ENCODE measurements at regions not wholly inside any gene's neighbourhood (a gene's known extent, or its start where the extent isn't known, plus 50 kb on each side); places are given as distances from the start of the nearest gene placed in this dataset.

DNA sequence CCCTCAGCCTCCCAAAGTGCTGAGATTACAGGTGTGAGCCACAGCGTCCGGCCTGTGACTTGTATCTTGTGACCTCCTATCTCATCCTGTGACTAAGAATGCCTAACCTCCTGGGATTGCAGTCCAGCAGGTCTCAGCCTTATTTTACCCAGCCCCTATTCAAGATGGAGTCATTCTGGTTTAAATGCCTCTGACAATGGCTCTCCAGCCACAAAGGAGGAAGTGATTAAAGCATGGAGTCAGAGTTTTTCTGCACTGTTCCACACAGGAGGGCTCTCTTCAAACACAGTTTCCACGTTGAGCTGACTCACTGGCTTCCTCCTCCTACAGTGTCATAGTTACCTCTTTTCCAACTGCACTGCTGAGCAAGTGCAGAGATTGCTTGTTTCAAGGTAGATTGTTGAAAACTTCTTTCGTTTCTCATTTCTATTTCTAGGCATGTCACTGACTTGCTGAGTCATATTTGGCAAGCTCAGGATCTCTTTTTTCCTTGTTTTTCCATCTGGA is 383.8 kb downstream of the PCNX1 start:
- TF ChIP-seq, protein P1, sequence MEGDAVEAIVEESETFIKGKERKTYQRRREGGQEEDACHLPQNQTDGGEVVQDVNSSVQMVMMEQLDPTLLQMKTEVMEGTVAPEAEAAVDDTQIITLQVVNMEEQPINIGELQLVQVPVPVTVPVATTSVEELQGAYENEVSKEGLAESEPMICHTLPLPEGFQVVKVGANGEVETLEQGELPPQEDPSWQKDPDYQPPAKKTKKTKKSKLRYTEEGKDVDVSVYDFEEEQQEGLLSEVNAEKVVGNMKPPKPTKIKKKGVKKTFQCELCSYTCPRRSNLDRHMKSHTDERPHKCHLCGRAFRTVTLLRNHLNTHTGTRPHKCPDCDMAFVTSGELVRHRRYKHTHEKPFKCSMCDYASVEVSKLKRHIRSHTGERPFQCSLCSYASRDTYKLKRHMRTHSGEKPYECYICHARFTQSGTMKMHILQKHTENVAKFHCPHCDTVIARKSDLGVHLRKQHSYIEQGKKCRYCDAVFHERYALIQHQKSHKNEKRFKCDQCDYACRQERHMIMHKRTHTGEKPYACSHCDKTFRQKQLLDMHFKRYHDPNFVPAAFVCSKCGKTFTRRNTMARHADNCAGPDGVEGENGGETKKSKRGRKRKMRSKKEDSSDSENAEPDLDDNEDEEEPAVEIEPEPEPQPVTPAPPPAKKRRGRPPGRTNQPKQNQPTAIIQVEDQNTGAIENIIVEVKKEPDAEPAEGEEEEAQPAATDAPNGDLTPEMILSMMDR (IDR thresholded peaks at IDR 0.05; ENCODE audit: control insufficient read depth, extremely low read depth, insufficient read depth), result no peak
- no peak overlapping the region for H3K4me3 ChIP-seq (ENCODE audit: low read depth, low read length)
- no peak for DNase-seq (ENCODE audit: low read depth)

DNA sequence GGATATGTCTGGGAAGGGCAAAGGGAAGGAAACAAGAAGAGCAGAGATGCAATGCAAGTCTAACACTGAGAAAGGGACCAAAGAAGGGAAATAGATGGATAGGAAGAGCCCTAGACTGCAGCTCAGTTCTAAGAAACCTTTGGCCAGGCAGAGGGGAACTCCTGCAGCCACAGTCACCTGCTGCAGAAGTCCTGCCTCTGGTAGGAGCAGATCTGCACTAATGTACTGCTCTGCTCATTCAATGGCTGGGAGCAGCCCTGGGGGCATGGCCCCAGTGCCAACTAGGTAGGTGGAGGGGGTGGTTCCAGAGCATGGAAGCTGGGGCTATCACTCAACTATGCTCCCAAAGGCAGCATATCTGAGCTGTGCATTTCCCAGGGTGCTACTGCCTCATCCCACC is 388.9 kb downstream of the PCNX1 start:
- no peak for DNase-seq (ENCODE audit: low read depth)
- TF ChIP-seq, protein P1 (IDR thresholded peaks at IDR 0.05; ENCODE audit: control insufficient read depth, extremely low read depth, insufficient read depth), result no peak
- no peak overlapping the region for H3K4me3 ChIP-seq (ENCODE audit: low read depth, low read length)

- no peak for DNase-seq (ENCODE audit: low read depth)
- TF ChIP-seq, protein P1 (IDR thresholded peaks at IDR 0.05; ENCODE audit: control insufficient read depth, extremely low read depth, insufficient read depth), result no peak
- no peak overlapping the region for H3K4me3 ChIP-seq (ENCODE audit: low read depth, low read length)
Measured at GRCh38 chr14:71300566-71301330, 393.5 kb downstream of the PCNX1 start.

DNA sequence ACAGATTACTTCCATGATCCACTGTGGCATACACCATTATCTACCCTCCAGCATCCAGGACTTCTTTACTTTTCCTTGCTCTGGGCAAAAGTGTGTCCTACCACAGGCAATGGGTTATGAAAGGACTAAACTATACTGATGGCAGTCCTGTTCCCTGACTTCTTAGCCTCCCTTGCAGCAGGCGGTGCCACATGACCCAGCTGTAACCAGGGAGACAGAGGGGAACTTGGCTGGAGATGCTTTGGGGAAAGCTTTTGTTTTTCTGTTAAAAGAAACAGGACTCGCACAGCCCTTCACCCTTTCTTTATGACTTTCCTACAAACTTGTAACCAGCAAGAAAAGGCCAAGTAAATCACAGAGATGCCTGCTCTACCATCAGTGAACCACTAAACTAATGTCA is 394.4 kb downstream of the PCNX1 start:
- no peak for DNase-seq (ENCODE audit: low read depth)
- TF ChIP-seq, protein P1 (IDR thresholded peaks at IDR 0.05; ENCODE audit: control insufficient read depth, extremely low read depth, insufficient read depth), result no peak
- H3K4me3 ChIP-seq (ENCODE audit: low read depth, low read length), result no peak overlapping the region

GRCh38 chr14:71304690-71305089 is 397.4 kb downstream of the PCNX1 start:
- no peak for DNase-seq (ENCODE audit: low read depth)
- TF ChIP-seq, protein P1 (IDR thresholded peaks at IDR 0.05; ENCODE audit: control insufficient read depth, extremely low read depth, insufficient read depth), result no peak
- no peak overlapping the region for H3K4me3 ChIP-seq (ENCODE audit: low read depth, low read length)

- TF ChIP-seq, protein P1 (IDR thresholded peaks at IDR 0.05; ENCODE audit: control insufficient read depth, extremely low read depth, insufficient read depth), result no peak
- DNase-seq (ENCODE audit: low read depth), result no peak
- no peak overlapping the region for H3K4me3 ChIP-seq (ENCODE audit: low read depth, low read length)
Measured at GRCh38 chr14:71308671-71309070, 401.4 kb downstream of the PCNX1 start.

DNA sequence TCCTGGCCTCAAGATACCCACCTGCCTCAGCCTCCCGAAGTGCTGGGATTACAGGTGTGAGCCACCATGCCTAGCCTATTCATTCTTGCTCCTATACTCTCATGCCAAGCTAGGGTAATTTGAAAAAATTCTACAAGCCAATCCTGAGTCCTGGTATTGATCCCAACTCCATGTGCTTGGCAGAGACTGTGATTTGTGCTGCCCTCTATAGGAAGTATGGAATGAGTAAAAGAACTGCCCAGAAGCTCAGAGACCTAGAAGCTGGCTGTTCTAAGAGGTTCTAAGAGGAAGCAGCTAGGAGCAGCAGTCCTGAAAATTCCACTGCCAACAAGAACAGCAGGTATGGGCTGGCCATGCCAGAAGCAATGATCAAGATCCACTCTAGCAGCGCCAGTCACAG is 402.5 kb downstream of the PCNX1 start:
- TF ChIP-seq, protein P1 (IDR thresholded peaks at IDR 0.05; ENCODE audit: control insufficient read depth, extremely low read depth, insufficient read depth), result peak; percentile 14; the same call in 1 of the 2 replicates
- DNase-seq (ENCODE audit: low read depth), result no peak

More for the DNA sequence above, 402.5 kb downstream of the PCNX1 start:
- no peak overlapping the region for H3K4me3 ChIP-seq (ENCODE audit: low read depth, low read length)

Data from LNCaP clone FGC (cell line).